Chondrocyte (in vitro differentiated cells): ENCODE measurements at regions not wholly inside any gene's neighbourhood (a gene's known extent, or its start where the extent isn't known, plus 50 kb on each side); places are given as distances from the start of the nearest gene placed in this dataset.
"Not testable (repeated sequence)": the region's sequence is repeated elsewhere in the genome, so short reads cannot be mapped to it uniquely, and the experiment has no call there.

Source experiments
- DNase-seq: peaks from one replicate; pipeline ENCODE4 v3.0.0; 2021; ENCODE audit warnings: mixed read lengths, low spot score
- H3K27ac Mint-ChIP-seq: one replicate; pipeline ENCODE4 v1.8.0; 2021; ENCODE audit warnings: mild to moderate bottlenecking, moderate library complexity, mixed read lengths; ENCODE audit not compliant: unreplicated experiment
- H3K27me3 Mint-ChIP-seq: 2 replicates; pipeline ENCODE4 v1.8.0; 2021; ENCODE audit warnings: low read depth, mixed read lengths
- H3K36me3 Mint-ChIP-seq: 2 replicates; pipeline ENCODE4 v1.8.0; 2021; ENCODE audit warnings: low read depth, mixed read lengths
- H3K4me1 Mint-ChIP-seq: 2 replicates; pipeline ENCODE4 v1.8.0; 2021; ENCODE audit warnings: low read depth, mild to moderate bottlenecking, mixed read lengths
- H3K4me3 Mint-ChIP-seq: one replicate; pipeline ENCODE4 v1.8.0; 2021; ENCODE audit warnings: mild to moderate bottlenecking, moderate library complexity, mixed read lengths; ENCODE audit not compliant: unreplicated experiment
- H3K9me3 Mint-ChIP-seq: 2 replicates; pipeline ENCODE4 v1.8.0; 2021; ENCODE audit warnings: low read depth, mixed read lengths
- CTCF ChIP-seq: fragments of 200-600 bp; sonication (generic); IDR thresholded peaks from 2 replicates; pipeline ENCODE4 v1.5.0; 2021; ENCODE audit warnings: antibody characterized with exemption, mild to moderate bottlenecking, moderate library complexity

GRCh38 chr7:23893942-23894891 lies 184.2 kb downstream of the STK31 start:
- no peak for DNase-seq
- Mint-ChIP-seq H3K36me3 (no peaks in the 10 kb centered on the region), H3K27me3 (peaks cover 1% of the 10 kb centered on the region), H3K4me1 (peaks cover 5% of the 10 kb centered on the region), H3K4me3 (no peak overlapping the region), H3K9me3 (peaks cover 4% of the 10 kb centered on the region), H3K27ac (no peak overlapping the region)
- no peak for TF ChIP-seq CTCF

GRCh38 chr7:23894892-23895569 lies 185.0 kb downstream of the STK31 start:
- H3K9me3 Mint-ChIP-seq, result no peaks in the 10 kb centered on the region

GRCh38 chr7:23895666-23896096 lies 185.7 kb downstream of the STK31 start:
- Mint-ChIP-seq H3K4me1 (peaks cover 5% of the 10 kb centered on the region), H3K27me3 (no peaks in the 10 kb centered on the region), H3K36me3 (no peaks in the 10 kb centered on the region), H3K4me3 (no peak overlapping the region), H3K27ac (no peak overlapping the region), H3K9me3 (no peaks in the 10 kb centered on the region)
- no peak for TF ChIP-seq CTCF
- no peak for DNase-seq

More at GRCh38 chr7:23894892-23895569, 185.0 kb downstream of the STK31 start:
- H3K4me3 Mint-ChIP-seq, result no peak overlapping the region
- H3K36me3 Mint-ChIP-seq, result no peaks in the 10 kb centered on the region
- DNase-seq, result no peak
- H3K27ac Mint-ChIP-seq, result no peak overlapping the region
- H3K27me3 Mint-ChIP-seq, result no peaks in the 10 kb centered on the region
- H3K4me1 Mint-ChIP-seq, result peaks cover 5% of the 10 kb centered on the region
- TF ChIP-seq CTCF, result no peak

GRCh38 chr7:23898619-23899018 lies 188.6 kb downstream of the STK31 start:
- no peak for TF ChIP-seq CTCF
- no peak overlapping the region for H3K27ac Mint-ChIP-seq
- no peaks in the 10 kb centered on the region for H3K36me3 Mint-ChIP-seq
- no peak for DNase-seq
- H3K4me1 Mint-ChIP-seq, result peaks cover 5% of the 10 kb centered on the region
- no peaks in the 10 kb centered on the region for H3K27me3 Mint-ChIP-seq
- H3K9me3 Mint-ChIP-seq, result no peaks in the 10 kb centered on the region
- no peak overlapping the region for H3K4me3 Mint-ChIP-seq

GRCh38 chr7:23904901-23905300 lies 194.9 kb downstream of the STK31 start:
- H3K4me1 Mint-ChIP-seq, H3K9me3 Mint-ChIP-seq, DNase-seq, H3K27ac Mint-ChIP-seq, H3K27me3 Mint-ChIP-seq, H3K36me3 Mint-ChIP-seq, H3K4me3 Mint-ChIP-seq: not testable (repeated sequence)
